Keratinocyte (primary cell): ENCODE measurements at regions not wholly inside any gene's neighbourhood (a gene's known extent, or its start where the extent isn't known, plus 50 kb on each side); places are given as distances from the start of the nearest gene placed in this dataset.
"Not testable (repeated sequence)": the region's sequence is repeated elsewhere in the genome, so short reads cannot be mapped to it uniquely, and the experiment has no call there.

Experiments used
- DNase-seq: peaks from one replicate; pipeline ENCODE4 v3.0.0-alpha.2; 2011; ENCODE audit warnings: low read depth, missing footprints, low spot score
- FAIRE-seq: peaks from 2 replicates; lab custom pipeline; 2011; peaks lifted over from hg19 to GRCh38; lab: Jason Lieb, UNC
- H2AFZ ChIP-seq: 2 replicates; pipeline ENCODE4 v1.6.0; 2012; ENCODE audit warnings: low read length, control low read depth, inconsistent platforms; ENCODE audit not compliant: control insufficient read depth
- H3K27ac ChIP-seq: 2 replicates; pipeline ENCODE4 v1.5.1; 2011; ENCODE audit warnings: low read length; ENCODE audit not compliant: control insufficient read depth, insufficient read depth
- H3K27me3 ChIP-seq: 3 replicates; pipeline ENCODE4 v1.6.0; 2011; ENCODE audit warnings: low read length; ENCODE audit not compliant: control insufficient read depth, insufficient read depth; ENCODE audit errors: extremely low read depth
- H3K36me3 ChIP-seq, 2 experiments: 2 replicates in 1 of 2; 3 replicates in 1 of 2; pipeline ENCODE4 v1.5.1; 2011; ENCODE audit warnings: low read length in 2 of 2, mild to moderate bottlenecking in 1 of 2; ENCODE audit not compliant: control insufficient read depth in 2 of 2, insufficient read depth in 2 of 2; ENCODE audit errors: extremely low read depth in 1 of 2
- H3K4me1 ChIP-seq: 3 replicates; pipeline ENCODE4 v1.5.1; 2011; ENCODE audit warnings: low read length; ENCODE audit not compliant: control insufficient read depth, insufficient read depth; ENCODE audit errors: extremely low read depth
- H3K4me2 ChIP-seq: 3 replicates; pipeline ENCODE4 v1.6.0; 2011; ENCODE audit warnings: low read depth, low read length; ENCODE audit not compliant: control insufficient read depth, insufficient read depth; ENCODE audit errors: extremely low read depth
- H3K4me3 ChIP-seq, 3 experiments: fragments of 200-600 bp in 1 of 3; sonication (generic) in 1 of 3; 2 replicates in 2 of 3; 3 replicates in 1 of 3; pipeline ENCODE4 v1.5.1; 2011 to 2016; ENCODE audit warnings: low read length in 3 of 3, mild to moderate bottlenecking in 3 of 3, control low read depth in 2 of 3, inconsistent platforms in 1 of 3, low read depth in 1 of 3, mixed read lengths in 1 of 3, mixed run types in 1 of 3, moderate library complexity in 1 of 3; ENCODE audit not compliant: control insufficient read depth in 2 of 3, insufficient read depth in 2 of 3; ENCODE audit errors: extremely low read depth in 1 of 3
- H3K79me2 ChIP-seq: 2 replicates; pipeline ENCODE4 v1.6.0; 2012; ENCODE audit warnings: low read length; ENCODE audit not compliant: control insufficient read depth, insufficient read depth
- H3K9ac ChIP-seq: 3 replicates; pipeline ENCODE4 v1.6.0; 2011; ENCODE audit warnings: low read length; ENCODE audit not compliant: control insufficient read depth, insufficient read depth; ENCODE audit errors: extremely low read depth
- H3K9me1 ChIP-seq: 3 replicates; pipeline ENCODE4 v1.6.0; 2011; ENCODE audit warnings: low read length; ENCODE audit not compliant: control insufficient read depth, insufficient read depth; ENCODE audit errors: extremely low read depth
- H3K9me3 ChIP-seq: 2 replicates; pipeline ENCODE4 v1.5.1; 2012; ENCODE audit warnings: low read depth, low read length; ENCODE audit not compliant: control insufficient read depth
- H4K20me1 ChIP-seq: 3 replicates; pipeline ENCODE4 v1.6.0; 2011; ENCODE audit warnings: low read length; ENCODE audit not compliant: control insufficient read depth, insufficient read depth; ENCODE audit errors: extremely low read depth
- EZH2 ChIP-seq: IDR thresholded peaks from one replicate; pipeline ENCODE4 v1.6.1; 2012; ENCODE audit warnings: inconsistent platforms, mild to moderate bottlenecking, low read length, moderate library complexity
- dilution Hi-C: fragments of 300-500 bp; cut with MboI; formaldehyde crosslinking; loops from one replicate; pipeline ENCODE4 v1.7.0; 2020; ENCODE audit warnings: low sequenced_read_pairs; ENCODE audit not compliant: extremely low pct_ligation_motif_present
- TF ChIP-seq, protein P1 (sequence below), 3 experiments: IDR thresholded peaks in 1 of 3; conservative IDR thresholded peaks in 1 of 3; optimal IDR thresholded peaks in 1 of 3; 2 replicates in 2 of 3; 3 replicates in 1 of 3; pipeline versions ENCODE3 to v1.5.1; 2011; ENCODE audit warnings: low read length in 3 of 3, mild to moderate bottlenecking in 3 of 3, moderate library complexity in 2 of 3, control low read depth in 1 of 3, inconsistent platforms in 1 of 3; ENCODE audit not compliant: insufficient read depth in 2 of 3; ENCODE audit errors: extremely low read depth in 1 of 3

DNA sequence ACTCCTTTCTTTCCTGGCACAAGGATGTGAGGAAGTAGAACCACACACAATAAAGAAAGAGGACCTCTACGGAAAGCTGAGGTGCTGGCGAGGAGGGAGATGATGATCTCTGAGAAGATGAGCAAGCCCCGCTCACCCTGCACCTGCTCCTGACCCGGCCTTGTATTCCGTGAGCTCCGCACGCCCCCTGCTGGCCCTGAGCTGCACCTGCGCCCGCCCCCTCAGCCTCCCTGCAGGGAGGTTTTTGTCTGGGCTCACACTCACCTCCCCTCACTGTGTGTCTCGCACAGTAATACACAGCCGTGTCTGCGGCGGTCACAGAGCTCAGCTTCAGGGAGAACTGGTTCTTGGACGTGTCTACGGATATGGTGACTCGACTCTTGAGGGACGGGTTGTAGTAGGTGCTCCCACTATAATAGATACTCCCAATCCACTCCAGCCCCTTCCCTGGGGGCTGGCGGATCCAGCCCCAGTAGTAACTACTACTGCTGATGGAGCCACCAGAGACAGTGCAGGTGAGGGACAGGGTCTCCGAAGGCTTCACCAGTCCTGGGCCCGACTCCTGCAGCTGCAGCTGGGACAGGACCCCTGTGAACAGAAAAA is 895.1 kb downstream of the TMEM121 start:
- H3K4me1 ChIP-seq, H3K27ac ChIP-seq, H3K4me2 ChIP-seq, H3K4me3 ChIP-seq, DNase-seq, H2AFZ ChIP-seq, H3K9me3 ChIP-seq, H3K27me3 ChIP-seq, dilution Hi-C loops, H3K36me3 ChIP-seq, H3K79me2 ChIP-seq, H3K9ac ChIP-seq, H4K20me1 ChIP-seq, H3K9me1 ChIP-seq: not testable (repeated sequence)
- peak; percentile 5 for FAIRE-seq
- TF ChIP-seq, protein P1, sequence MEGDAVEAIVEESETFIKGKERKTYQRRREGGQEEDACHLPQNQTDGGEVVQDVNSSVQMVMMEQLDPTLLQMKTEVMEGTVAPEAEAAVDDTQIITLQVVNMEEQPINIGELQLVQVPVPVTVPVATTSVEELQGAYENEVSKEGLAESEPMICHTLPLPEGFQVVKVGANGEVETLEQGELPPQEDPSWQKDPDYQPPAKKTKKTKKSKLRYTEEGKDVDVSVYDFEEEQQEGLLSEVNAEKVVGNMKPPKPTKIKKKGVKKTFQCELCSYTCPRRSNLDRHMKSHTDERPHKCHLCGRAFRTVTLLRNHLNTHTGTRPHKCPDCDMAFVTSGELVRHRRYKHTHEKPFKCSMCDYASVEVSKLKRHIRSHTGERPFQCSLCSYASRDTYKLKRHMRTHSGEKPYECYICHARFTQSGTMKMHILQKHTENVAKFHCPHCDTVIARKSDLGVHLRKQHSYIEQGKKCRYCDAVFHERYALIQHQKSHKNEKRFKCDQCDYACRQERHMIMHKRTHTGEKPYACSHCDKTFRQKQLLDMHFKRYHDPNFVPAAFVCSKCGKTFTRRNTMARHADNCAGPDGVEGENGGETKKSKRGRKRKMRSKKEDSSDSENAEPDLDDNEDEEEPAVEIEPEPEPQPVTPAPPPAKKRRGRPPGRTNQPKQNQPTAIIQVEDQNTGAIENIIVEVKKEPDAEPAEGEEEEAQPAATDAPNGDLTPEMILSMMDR (optimal IDR thresholded peaks at IDR 0.05 in 1 of 3, IDR thresholded peaks at IDR 0.05 in 1 of 3, conservative IDR thresholded peaks at IDR 0.05 in 1 of 3; ENCODE audit: extremely low read depth in 1 of 3, insufficient read depth in 2 of 3, low read length in 3 of 3) = peak in 1 of 3 experiments; percentile 19

DNA sequence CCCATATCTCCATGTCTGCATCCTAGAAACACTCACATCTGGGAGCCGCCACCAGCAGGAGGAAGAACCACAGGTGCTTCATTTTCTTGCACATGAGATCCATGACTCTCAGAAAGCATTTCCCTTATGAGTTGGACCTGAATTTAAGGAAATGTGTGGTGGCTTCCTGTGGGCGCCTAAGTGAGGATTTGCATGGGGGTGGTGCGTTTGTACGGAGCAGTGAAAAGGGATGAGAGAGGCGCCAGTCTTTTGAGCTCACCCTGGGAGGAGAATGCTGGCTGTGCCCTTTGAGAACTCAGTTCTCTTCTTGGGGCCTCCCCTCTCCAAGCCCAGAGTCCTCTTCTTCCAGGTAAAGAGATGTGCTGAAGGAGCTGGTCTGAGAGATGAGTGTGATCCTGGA is 895.7 kb downstream of the TMEM121 start:
- Histone ChIP-seq H3K9ac (no peak overlapping the region), H3K27ac (no peak overlapping the region), H3K79me2 (no peaks in the 10 kb centered on the region), H3K27me3 (no peaks in the 10 kb centered on the region), H3K9me1 (no peaks in the 10 kb centered on the region), H3K4me2 (no peak overlapping the region), H3K4me1 (no peaks in the 10 kb centered on the region), H2AFZ (no peak overlapping the region), H3K36me3 (no peaks in the 10 kb centered on the region), H3K4me3 (no peak overlapping the region), H4K20me1 (no peaks in the 10 kb centered on the region), H3K9me3 (peaks cover 2% of the 10 kb centered on the region)
- DNase-seq = no peak
- no peak for TF ChIP-seq EZH2
- TF ChIP-seq, protein P1 (optimal IDR thresholded peaks at IDR 0.05 in 1 of 3, IDR thresholded peaks at IDR 0.05 in 1 of 3, conservative IDR thresholded peaks at IDR 0.05 in 1 of 3; ENCODE audit: extremely low read depth in 1 of 3, insufficient read depth in 2 of 3, low read length in 3 of 3) = no peak
- no peak for FAIRE-seq
- dilution Hi-C loops = no loop called here

DNA sequence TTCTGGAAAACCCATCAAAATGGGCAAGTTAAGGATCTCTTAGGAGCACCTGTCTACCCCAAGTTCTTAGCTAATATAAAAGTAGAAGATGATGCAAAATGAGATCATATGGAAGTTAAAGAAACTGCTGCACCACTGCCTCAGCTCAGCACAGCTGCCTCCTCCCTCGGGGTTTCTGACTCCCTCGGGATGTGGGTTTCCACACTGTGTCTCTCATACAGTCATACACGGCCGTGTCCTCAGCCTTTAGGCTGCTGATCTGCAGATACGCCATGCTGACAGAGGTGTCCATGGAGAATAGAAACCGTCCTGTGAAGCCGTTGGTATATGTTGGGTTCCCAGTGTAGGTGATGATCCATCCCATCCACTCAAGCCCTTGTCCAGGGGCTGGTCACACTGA is 898.8 kb downstream of the TMEM121 start:
- H3K4me1 ChIP-seq, H4K20me1 ChIP-seq, H3K9me3 ChIP-seq, H3K4me2 ChIP-seq, H3K9ac ChIP-seq, H2AFZ ChIP-seq, H3K27ac ChIP-seq, H3K4me3 ChIP-seq, H3K27me3 ChIP-seq, FAIRE-seq, H3K9me1 ChIP-seq, H3K36me3 ChIP-seq, DNase-seq, dilution Hi-C loops, H3K79me2 ChIP-seq: not testable (repeated sequence)
